GM19324 (cell line): ENCODE measurements at regions not wholly inside any gene's neighbourhood (a gene's known extent, or its start where the extent isn't known, plus 50 kb on each side); places are given as distances from the start of the nearest gene placed in this dataset.
"Not testable (repeated sequence)": the region's sequence is repeated elsewhere in the genome, so short reads cannot be mapped to it uniquely, and the experiment has no call there.

Experiments
- ATAC-seq: cut with Tn5 transposase; IDR thresholded peaks from one replicate; pipeline ENCODE4 v1.9.1; 2021; ENCODE audit warnings: mild to moderate bottlenecking, moderate library complexity; ENCODE audit not compliant: unreplicated experiment, low FRiP score

DNA sequence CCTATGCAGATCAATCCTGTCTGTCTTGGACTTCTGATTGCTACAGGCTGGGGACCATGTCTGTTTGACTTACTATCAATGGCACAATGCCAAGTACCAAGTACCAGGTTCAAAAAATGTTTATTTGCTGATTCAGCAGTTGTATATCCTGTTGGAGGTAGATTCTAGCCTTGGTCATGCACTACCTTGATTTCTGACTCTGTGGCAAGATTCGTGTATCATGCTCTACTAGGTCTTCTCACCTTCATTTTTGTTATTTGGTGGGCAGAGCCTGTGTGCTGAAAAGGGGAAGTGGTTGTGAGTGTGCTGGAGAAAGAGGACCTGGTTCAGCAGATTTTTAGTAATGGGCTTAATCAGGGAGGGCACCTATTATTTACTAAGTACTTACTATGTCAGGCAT, 192.4 kb upstream of the MYLIP start:
- no peak for ATAC-seq

DNA sequence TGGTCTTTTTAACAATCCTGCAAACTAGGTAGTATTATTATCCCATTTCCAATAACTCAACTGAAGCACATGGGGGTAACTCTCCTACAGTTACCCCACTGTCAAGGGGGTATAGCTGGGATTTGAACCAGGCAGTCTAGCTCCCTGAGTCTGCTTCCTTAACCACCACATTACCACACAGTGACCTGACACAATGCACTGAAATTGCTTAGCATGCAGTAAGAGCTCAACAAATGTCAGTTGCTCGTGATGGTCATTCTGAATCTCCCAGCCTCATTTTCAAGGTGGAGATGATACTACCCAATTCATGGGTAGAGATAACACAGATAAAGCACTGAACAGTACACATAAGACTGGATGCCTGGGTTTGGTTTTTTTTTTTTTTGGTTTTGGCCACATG, 193.2 kb upstream of the MYLIP start:
- ATAC-seq = no peak

DNA sequence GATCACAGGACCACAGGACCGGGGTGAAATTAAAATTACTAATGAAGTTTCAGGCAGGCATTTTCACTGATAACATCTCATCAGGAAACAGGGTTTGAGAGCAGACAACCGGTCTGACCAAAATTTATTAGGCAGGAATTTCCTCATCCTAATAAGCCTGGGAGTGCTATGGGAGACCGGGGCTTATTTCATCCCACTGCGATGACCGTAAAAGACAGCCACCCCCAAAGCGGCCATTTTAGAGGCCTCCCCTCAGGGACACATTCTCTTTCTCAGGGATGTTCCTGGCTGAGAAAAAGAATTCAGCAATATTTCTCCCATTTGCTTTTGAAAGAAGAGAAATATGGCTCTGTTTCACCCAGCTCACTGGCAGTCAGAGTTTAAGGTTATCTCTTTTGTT, 197.2 kb upstream of the MYLIP start:
- not testable (repeated sequence) for ATAC-seq

DNA sequence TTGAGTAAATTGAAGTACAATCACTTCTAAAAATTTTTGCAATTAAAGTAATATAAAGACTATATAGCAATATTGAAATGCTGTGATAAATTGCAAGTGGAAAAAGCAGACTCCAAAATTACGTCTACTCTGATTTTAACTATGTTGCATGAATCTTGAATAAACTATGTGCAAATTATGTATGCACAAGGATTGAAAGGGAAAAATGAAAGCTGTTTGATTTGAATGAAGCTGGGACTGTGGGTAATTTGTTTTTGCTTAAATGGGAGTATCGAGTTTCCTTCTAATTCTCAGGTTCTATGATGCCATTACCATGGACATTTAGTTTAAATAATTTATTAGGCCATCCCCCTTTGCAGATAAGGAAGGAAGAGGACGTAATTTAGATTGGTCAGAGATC, 198.7 kb upstream of the MYLIP start:
- no peak for ATAC-seq

DNA sequence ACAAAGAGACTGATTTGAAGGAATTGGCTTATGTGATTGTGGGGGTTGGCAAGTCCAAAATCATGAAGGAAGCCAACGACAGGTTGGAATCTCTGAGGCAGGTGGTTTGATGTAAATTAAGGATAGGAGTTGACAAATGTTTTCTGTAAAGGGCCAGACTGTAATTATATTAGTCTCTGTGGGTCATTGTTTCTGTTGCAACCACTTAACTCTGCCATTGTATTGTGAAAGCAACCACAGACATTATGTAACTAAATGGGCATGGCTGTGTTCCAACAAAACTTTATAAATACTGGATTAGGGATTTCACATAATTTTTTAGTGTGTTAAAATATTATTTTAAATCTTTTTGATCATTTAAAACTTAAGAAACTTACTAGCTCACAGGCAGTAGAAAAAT, 199.2 kb upstream of the MYLIP start:
- ATAC-seq = no peak

GRCh38 chr6:15927531-15928225, 201.2 kb upstream of the MYLIP start:
- ATAC-seq = no peak

GRCh38 chr6:15926256-15926655, 202.6 kb upstream of the MYLIP start:
- no peak for ATAC-seq

GRCh38 chr6:15924893-15925292, 204.0 kb upstream of the MYLIP start:
- no peak for ATAC-seq

- ATAC-seq = no peak
These were observed 206.2 kb upstream of the MYLIP start for GRCh38 chr6:15922510-15923250.

DNA sequence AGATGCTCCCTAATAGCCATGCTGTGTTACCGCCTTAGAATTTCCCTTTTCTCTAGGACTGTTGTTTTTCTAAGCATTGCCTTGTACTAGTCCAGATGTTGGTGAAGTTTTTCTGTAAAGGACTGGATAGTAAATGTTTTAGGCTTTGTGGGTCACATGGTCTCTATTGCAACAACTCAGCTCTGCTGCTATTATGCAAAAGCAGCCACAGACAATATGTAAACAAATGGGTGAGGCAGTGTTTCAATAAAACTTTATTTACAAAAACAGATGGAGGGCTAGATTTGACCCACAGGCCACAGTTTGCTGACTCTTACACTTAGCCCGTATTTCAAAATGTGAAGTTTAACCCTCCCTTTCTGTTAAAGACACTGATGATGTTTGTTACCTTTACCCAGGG, 207.6 kb upstream of the MYLIP start:
- no peak for ATAC-seq

DNA sequence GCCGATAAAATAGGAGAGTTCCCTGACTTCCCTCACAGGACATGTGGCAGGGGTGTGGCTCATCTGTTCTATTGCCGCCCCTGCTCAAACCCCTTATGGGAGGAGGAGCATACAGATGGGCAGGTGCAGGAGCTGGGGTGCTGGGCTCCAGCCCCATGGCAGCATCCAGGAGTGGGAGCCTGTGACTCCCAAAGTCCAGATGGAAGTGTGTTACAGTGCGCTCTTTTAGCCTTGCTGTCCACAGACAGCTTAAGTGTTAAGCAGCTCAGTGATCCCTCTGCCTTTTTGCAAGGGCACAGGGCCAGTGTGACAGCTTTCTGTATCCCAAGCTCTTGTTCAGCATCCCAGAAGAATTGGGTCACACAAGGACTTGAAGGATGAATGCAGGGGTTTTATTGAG, 212.3 kb upstream of the MYLIP start:
- no peak for ATAC-seq

DNA sequence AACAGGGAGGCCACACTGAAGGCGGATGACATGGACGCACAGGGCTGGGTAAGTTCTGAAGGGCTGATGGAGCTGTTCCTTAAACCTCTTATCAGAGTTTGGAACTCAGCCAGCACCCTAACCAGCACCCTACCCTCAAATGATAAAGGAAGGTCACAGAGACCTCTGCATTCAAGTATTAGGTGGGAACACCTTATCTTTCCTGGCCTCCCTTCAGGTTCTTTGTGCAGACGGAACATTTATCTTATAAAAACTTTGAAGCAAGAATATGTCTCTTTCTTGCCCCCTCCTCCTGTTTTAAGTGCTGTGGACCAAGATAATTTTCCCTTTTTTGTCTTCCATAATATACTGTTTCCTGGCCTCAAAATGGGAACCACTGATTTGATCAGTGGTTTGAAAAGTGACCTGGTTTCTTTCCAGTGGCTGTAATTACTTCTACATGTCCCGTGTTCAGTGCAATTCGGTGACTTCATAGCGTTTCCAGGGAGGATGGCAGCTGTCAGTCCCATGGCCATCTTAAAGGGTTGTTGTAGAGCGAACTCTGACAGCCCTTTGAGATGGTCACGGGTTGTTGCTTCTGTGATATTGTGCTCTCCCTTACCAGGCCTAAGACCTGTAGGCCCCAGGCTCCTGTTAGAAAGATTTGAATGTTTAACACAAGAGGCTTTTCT, 213.2 kb upstream of the MYLIP start:
- no peak for ATAC-seq

DNA sequence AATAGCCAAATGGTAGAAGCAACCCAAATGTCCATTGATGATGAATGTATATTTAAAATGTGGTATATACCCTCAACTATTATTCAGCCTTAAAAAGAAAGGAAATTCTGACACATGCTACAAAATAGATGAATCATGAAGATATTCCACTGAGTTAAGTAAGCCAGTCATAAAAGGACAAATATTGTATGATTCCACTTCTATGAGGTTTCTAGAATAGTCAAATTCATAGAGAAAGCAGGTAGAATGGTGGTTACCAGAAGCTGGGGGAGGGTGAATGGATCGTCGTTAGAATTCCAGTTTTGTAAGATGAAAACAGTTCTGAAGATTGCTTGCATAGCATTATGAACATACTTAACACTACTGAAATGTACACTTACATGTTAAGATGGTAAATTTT, 214.3 kb upstream of the MYLIP start:
- ATAC-seq = no peak

DNA sequence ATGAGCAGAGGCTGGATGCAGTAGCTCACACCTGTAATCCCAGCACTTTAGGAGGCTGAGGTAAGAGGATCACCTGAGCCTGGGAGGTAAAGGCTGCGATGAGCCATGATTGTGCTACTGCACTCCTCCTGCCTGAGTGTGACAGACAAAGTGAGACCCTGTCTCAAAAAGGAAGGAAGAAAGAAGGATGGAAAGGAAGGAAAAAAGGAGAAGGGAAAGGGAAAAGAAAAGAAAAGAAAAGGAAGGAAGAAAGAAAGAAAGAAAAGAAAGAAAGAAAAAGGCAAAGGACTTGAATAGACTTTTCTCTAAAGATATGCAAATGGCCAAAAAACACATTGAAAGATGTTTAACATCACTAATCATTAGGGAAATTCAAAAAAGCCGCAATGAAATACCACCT, 215.3 kb upstream of the MYLIP start:
- ATAC-seq = no peak

DNA sequence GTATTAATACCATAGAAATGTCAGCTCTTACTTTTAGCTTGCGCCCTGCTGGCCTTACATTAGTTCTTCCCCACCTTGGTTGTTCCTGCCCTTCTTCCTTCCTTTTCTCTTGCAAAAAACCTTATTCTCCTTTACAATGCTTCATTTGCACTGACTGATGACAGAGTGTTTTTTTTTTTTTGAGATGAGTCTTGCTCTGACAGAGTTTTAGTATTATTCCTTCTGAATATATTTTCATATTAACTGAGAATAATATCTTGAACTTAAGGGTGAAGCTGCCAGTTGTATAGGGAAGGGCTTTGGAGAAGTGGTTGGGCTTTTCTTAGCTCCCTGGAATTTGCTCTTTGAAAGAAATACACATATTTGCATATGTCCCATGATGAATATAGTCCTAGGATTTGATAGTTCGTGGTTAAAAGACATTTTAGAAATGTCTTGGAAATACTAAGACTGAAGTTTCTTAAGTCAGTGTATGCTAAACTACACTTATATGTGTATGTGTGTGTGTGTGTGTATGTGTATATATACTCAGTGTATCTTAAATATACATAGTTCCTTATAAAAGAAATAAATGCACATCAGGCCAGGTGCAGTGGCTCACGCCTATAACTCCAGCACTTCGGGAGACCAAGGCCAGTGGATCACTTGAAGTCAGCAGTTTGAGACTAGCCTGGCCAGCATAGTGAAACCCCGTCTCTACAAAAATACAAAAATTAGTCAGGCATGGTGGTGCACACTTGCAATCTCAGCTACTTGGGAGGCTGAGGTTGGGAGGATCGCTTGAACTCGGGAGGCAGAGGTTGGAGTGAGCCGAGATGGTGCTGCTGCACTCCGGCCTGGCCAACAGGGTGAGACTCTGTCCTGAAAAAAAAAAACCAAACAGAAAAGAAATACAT, 216.1 kb upstream of the MYLIP start:
- ATAC-seq = no peak

GRCh38 chr6:15911753-15912504, 217.0 kb upstream of the MYLIP start:
- no peak for ATAC-seq

- no peak for ATAC-seq
These were observed 219.4 kb upstream of the MYLIP start for GRCh38 chr6:15909290-15910070.

DNA sequence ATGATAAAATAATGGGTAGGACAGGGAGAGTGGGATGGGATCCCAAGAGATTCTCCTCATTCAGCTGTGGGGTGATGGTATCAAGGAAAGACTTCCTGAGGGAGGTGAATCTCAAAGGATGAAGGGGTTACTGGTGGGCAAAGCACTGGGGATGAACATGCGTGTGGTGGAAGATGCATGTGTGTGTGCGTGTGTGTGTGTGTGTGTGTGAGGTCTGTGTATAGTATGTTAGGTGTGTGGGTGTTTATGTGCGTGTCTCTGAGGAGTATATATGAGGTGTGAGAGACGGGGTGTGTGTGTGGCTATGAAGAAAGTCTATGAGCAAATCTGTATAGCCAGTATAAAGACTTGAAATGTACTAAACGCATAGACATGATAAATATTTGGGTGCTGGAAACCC, 220.0 kb upstream of the MYLIP start:
- no peak for ATAC-seq

DNA sequence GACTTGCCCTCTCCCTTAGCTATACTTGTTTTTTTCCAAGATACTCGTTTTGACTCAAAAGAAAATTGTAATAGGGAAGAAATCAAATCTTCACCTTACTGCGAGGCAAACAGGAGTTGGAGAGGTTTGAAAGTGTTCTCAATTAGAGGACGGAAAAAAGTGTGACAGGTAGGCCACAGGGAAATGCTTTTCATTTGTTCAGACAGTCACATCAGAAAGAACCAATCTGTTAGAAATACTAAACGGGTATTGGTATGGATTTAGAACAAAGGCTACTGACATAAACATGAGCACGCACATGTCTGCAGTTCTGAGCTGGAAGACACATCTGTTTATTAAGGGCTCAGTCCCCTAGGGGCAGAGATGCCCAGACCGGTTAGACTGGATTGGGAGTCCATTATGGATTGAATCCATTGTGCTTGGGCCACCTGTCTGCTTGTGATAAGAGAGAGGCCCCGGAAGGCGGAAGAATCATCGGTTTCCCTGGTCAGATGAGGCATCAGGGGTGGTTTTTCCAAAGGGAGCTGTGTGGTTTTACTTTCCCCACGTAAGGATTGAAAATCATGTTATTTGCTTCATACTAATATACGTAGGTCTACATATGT, 220.9 kb upstream of the MYLIP start:
- ATAC-seq = no peak
